DMS 273 treated with DMSO at 0.1 percent for 48 hours (cell line): ENCODE measurements at regions not wholly inside any gene's neighbourhood (a gene's known extent, or its start where the extent isn't known, plus 50 kb on each side); places are given as distances from the start of the nearest gene placed in this dataset.

Experiments
- DNase-seq: peaks from one replicate; lab custom pipeline; 2025; lab: John Stamatoyannopoulos, UW

GRCh38 chr6:154561750-154562149, 51.3 kb upstream of the CNKSR3 start:
- DNase-seq, result no peak

- DNase-seq, result no peak
Observed at GRCh38 chr6:154565331-154565730, 54.8 kb upstream of the CNKSR3 start.

GRCh38 chr6:154566866-154567265, 56.4 kb upstream of the CNKSR3 start:
- no peak for DNase-seq

GRCh38 chr6:154567695-154568220, 57.3 kb upstream of the CNKSR3 start:
- DNase-seq, result no peak

GRCh38 chr6:154569156-154569862, 58.8 kb upstream of the CNKSR3 start:
- peak; percentile 30 for DNase-seq

- no peak for DNase-seq
Observed at GRCh38 chr6:154570505-154570904, 60.0 kb upstream of the CNKSR3 start.

- DNase-seq, result no peak
Observed at GRCh38 chr6:154572556-154572955, 62.1 kb upstream of the CNKSR3 start.

GRCh38 chr6:154578004-154578559, 67.6 kb upstream of the CNKSR3 start:
- DNase-seq, result no peak

GRCh38 chr6:154579046-154579445, 68.6 kb upstream of the CNKSR3 start:
- no peak for DNase-seq

GRCh38 chr6:154579485-154579884, 69.0 kb upstream of the CNKSR3 start:
- DNase-seq, result no peak

GRCh38 chr6:154580397-154581135, 70.1 kb upstream of the CNKSR3 start:
- DNase-seq, result no peak

- DNase-seq, result no peak
Observed at GRCh38 chr6:154582696-154583095, 72.2 kb upstream of the CNKSR3 start.

GRCh38 chr6:154583546-154584188, 73.2 kb upstream of the CNKSR3 start:
- no peak for DNase-seq

GRCh38 chr6:154590756-154591155, 80.3 kb upstream of the CNKSR3 start:
- no peak for DNase-seq

- DNase-seq, result no peak
Observed at GRCh38 chr6:154591234-154591633, 80.7 kb upstream of the CNKSR3 start.

- DNase-seq, result no peak
Observed at GRCh38 chr6:154592199-154592860, 81.8 kb upstream of the CNKSR3 start.

- DNase-seq, result no peak
Observed at GRCh38 chr6:154593122-154593521, 82.6 kb upstream of the CNKSR3 start.

GRCh38 chr6:154594496-154595198, 84.2 kb upstream of the CNKSR3 start:
- DNase-seq, result no peak

- DNase-seq, result no peak
Observed at GRCh38 chr6:154595538-154595937, 85.1 kb upstream of the CNKSR3 start.

- DNase-seq, result no peak
Observed at GRCh38 chr6:154596009-154596408, 85.5 kb upstream of the CNKSR3 start.

- DNase-seq, result no peak
Observed at GRCh38 chr6:154596701-154597100, 86.2 kb upstream of the CNKSR3 start.
